ENCODE measurements at regions not wholly inside any gene's neighbourhood (a gene's known extent, or its start where the extent isn't known, plus 50 kb on each side); places are given as distances from the start of the nearest gene placed in this dataset.
"Not testable (repeated sequence)": the region's sequence is repeated elsewhere in the genome, so short reads cannot be mapped to it uniquely, and the experiment has no call there.

DNA sequence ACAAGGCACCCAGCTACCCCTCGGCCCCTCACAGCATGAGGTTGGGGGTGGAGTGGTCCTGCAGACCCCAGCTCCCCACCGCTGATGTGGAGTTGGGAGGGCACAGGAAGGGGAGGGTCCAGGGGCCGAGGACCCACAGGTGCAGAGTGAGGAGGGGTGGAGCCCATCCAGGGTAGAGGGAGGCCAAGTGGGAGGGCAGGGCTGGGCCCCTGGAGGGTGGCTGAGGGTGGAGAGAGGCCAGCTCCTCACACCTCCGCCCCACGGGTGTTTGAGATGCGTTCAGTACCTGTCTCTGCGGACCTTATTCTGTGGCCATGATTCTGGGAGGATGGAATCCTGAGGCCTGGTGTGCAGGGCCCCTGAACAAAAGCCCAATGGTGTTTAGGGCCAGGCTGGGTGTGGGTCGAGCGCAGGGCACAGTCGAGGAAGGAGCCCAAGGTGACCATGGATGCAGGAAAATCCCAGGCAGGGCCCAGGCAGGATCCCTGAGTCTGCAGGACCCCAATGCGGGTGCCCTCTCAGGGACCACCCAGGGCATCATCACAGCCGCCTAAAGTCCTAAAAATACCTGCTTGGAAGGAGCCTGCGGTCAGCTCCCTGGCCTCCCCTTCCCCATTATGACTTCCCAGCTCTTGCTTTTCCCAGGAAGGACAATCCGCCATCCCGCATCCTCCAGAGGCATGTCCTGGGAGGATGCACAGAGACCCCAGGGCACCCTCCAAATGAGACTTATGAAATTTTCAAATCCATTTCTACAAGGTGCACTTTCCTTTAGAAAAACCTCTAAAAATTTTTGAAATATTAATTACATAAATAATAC is 377.1 kb upstream of the SFSWAP start:
- no peak for DNase-seq (ENCODE audit: low read depth in 2 of 2, low spot score in 1 of 2)

GRCh38 chr12:131334835-131335234 is 376.1 kb upstream of the SFSWAP start:
- DNase-seq (ENCODE audit: low read depth in 2 of 2, low spot score in 1 of 2) = no peak

- no peak for DNase-seq (ENCODE audit: low read depth in 2 of 2, low spot score in 1 of 2)
Measured at GRCh38 chr12:131335456-131335855, 375.4 kb upstream of the SFSWAP start.

- DNase-seq (ENCODE audit: low read depth in 2 of 2, low spot score in 1 of 2) = not testable (repeated sequence)
Measured at GRCh38 chr12:131337861-131338260, 373.0 kb upstream of the SFSWAP start.

- no peak for DNase-seq (ENCODE audit: low read depth in 2 of 2, low spot score in 1 of 2)
Measured at GRCh38 chr12:131340616-131341210, 370.2 kb upstream of the SFSWAP start.

DNA sequence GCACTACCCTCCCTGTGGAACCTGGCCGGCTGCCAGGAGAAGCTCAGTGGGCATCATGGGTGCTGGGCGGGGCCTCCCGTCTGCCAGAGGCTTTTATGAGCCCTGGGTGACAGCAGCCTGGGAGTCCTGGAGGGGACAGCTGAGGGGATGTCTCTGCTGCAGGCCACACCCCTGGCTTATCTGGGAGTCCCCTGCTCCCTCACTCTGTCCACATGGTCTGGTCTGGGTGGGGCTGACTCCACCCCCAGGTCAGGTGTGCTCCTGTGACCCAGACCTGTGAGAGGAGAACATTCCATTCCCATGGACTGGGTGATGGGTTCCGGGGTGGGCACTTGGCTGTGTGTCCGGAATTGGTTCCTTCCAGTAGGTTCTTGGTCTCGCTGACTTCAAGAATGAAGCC is 369.3 kb upstream of the SFSWAP start:
- not testable (repeated sequence) for DNase-seq (ENCODE audit: low read depth in 2 of 2, low spot score in 1 of 2)

GRCh38 chr12:131343436-131343835 is 367.5 kb upstream of the SFSWAP start:
- not testable (repeated sequence) for DNase-seq (ENCODE audit: low read depth in 2 of 2, low spot score in 1 of 2)

- not testable (repeated sequence) for DNase-seq (ENCODE audit: low read depth in 2 of 2, low spot score in 1 of 2)
Measured at GRCh38 chr12:131344715-131345520, 366.0 kb upstream of the SFSWAP start.

DNA sequence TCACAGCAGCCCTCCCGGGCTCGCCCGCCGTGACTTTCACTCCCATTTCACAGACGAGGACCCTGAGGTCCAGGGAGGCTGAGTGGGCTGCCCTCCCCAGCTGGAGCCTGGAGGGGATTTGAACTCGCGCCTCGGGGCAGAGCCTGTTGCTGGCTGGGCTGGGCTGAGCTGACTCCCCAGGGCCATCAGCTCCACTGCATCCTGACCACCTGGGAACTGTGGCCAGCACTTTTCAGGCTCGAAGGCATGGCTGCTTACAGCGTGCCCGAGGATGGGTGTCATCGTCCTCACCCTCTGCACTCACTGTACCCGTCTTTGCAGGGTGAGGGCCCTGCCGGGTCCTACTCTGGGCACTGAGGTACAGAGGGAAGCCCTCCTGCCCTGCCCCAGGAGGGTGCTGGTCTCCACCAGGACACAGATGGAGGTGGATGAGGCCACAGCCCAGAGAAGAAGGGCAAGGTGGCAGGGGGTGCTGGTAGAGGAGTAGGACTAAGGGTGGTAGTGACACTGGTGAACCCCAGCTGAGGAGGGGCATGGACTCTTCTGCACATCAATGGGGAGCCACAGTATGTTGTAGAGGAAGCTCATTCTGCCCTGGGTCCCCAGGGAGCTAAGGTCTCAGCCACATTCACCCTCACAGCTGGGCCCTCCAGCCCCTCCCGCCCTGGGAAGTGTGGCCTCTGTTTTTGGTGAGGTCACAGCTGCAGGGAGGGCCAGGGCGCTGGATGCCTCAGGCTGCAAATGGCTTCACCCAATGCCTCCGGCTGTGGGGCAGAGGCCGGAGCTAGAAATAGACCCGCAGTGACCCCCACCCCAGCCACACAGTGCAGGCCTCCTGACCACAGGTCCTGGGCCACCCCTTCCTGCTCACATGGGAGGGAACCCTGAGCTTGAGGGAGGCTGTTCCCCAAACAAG is 365.1 kb upstream of the SFSWAP start:
- DNase-seq (ENCODE audit: low read depth in 2 of 2, low spot score in 1 of 2) = no peak

DNA sequence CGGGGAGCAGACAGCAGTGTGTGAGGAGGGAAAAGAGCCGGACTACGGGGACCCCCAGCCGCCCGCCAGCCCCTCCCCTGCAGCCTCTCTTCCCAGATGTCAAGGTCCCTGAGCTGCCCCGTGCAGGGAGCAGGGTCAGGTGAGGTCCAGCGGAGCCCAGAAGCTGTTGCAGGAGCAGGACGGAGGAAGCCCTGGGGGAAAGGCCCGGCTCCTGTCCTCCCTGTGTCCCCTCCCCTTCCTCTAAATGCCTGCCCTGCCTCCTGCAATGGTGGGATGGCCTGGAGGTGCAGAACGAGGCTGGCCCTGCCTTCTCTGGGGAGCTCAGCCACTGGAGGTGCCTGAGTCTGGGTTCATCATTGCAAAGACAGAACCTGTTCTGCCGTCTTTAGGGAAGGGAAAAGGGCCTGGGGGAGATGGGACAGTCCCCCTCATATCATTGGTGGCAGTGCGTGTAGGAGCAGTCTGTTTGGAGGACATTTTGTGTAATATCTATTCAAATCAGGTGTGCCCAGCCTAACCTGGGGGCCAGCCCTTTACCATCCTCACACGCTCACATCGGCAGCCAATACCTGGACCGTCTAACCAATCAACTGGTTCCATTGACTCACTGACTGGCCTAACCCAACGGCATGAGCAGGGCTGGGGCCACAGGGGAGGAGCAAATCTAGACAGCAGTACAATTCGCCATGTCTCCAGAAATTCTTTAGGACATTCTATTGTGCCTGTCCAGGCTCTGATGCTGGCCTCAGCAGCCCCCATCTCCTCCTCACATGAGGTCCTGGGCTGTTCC is 364.1 kb upstream of the SFSWAP start:
- no peak for DNase-seq (ENCODE audit: low read depth in 2 of 2, low spot score in 1 of 2)

DNA sequence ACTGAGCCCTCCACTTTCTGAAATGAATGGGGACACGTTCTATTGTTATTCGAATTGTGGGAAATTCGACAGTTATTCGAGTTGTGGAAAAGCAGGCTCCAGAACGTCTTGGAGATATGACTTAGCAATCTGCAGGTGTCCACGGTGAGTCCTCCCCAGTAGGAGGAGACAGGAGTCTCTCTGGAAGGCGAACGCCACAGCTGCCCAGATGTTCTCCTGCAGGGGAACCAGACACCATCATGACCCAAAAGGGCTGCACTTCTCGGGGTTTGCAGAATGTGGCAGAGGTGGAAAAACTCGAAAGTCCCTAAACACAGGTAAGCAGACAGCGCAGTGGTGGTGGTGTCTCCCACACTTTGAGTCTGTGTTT is 363.6 kb upstream of the SFSWAP start:
- DNase-seq (ENCODE audit: low read depth in 2 of 2, low spot score in 1 of 2) = no peak

DNA sequence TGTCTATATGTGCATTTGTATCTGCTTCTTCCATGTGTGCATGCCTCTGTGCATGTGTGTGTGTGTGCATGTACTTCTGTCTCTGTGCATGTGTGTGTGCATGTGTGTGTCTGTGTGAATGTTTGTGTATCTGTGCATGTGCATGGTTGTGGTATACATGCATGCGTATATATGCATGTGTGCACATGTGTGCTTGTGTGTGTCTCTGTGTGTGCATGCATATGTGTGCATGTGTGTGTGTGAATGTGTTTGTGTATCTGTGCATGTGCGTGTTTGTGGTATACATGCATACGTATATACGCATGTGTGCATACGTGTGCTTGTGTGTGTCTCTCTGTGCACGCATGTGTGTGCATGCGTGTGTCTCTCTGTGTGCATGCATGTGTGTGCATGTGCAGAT is 363.2 kb upstream of the SFSWAP start:
- no peak for DNase-seq (ENCODE audit: low read depth in 2 of 2, low spot score in 1 of 2)

GRCh38 chr12:131348231-131348630 is 362.7 kb upstream of the SFSWAP start:
- DNase-seq (ENCODE audit: low read depth in 2 of 2, low spot score in 1 of 2) = no peak

- DNase-seq (ENCODE audit: low read depth in 2 of 2, low spot score in 1 of 2) = no peak
Measured at GRCh38 chr12:131348646-131349045, 362.2 kb upstream of the SFSWAP start.

DNA sequence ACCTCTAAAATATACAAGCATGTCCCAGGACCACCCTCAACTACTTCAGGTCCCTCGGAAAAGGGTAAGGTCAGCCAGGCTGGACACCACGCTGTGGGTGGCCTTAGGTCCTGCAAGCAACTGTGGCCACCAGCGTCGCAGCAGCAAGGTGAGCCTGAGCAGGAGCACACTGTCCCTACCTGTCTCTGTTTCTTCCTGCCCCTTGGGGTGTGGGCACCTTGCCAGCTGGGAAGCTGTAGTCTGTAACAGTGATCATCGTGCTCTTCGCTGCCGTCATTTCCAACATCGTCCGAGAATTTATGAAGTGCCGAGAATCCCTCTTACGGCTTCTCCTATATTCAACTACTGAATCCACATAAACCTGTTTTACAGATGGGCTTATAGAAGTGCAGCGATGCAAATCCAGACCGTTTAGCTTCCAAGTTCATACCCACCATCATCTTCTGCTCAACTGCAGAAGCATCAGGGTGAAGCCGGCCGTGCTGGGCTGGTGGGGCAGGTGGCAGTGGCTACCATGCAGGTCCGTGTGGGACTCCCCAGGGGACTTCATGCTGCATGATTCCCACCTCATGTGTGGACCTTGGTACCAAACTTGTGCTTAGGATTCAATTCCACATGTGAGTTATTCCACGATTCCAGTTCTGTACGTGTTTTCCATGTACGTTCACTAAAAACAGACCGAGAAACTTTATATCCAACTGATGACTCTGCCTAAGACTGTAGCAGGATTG is 361.3 kb upstream of the SFSWAP start:
- no peak for DNase-seq (ENCODE audit: low read depth in 2 of 2, low spot score in 1 of 2)

- DNase-seq (ENCODE audit: low read depth in 2 of 2, low spot score in 1 of 2) = no peak
Measured at GRCh38 chr12:131350943-131351318, 360.0 kb upstream of the SFSWAP start.

DNA sequence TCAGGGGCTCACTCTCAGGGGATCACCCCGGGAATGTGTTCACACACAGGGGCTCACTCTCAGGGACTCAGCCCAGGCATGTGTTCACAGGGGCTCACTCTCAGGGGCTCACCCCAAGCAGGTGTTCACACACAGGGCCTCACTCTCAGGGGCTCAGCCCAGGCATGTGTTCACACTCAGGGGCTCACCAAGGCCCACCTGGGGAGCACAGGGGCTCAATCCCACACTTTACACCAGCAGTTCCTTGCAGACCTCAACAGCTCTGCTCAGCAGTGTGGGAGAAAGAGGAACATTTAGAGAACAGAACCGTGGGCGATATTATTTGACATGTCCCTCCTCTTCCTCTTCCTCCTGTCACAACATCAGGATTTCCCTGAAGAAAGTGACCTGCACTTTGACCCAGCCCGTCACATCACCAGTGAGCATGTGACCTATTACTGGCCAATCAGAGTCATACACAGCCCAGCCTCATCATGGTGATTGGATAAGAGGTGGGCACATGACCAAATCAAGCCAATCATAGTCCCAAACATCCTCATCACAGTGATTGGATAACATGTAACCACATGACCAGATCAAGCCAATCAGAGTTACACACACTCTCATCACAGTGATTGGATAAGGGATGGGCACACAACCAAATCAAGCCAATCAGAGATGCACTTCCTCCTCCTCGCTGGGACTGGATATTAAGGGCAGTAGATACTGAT is 359.4 kb upstream of the SFSWAP start:
- no peak for DNase-seq (ENCODE audit: low read depth in 2 of 2, low spot score in 1 of 2)

DNA sequence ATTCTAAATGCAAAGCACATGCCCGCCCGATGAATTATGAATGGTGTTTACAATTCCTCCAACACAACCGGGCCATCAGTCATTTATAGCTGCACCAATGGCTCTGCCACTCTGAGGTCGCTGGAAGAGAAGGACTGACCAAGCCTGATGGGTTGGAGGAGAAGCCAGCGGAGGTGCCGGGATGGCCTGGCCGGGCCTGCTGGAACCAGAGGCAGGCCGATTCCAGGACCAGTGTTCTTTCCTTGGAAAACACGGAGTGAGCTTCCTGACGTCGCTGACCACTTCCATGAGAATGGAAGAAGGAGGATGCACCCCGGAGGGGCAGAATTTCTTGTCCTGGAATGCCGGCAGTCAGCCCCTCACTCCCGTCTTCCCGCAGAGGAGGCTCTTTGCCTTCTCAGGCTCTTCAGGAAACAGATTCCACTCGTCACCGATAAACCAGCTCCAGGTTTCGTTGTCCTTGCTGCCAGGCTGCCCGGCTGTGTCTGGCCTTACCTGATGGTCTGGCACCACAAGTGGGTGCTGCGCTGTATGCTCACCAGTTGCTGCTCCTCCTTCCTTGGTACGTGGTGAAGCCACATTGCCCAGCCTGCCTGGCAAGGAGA is 358.5 kb upstream of the SFSWAP start:
- no peak for DNase-seq (ENCODE audit: low read depth in 2 of 2, low spot score in 1 of 2)

DNA sequence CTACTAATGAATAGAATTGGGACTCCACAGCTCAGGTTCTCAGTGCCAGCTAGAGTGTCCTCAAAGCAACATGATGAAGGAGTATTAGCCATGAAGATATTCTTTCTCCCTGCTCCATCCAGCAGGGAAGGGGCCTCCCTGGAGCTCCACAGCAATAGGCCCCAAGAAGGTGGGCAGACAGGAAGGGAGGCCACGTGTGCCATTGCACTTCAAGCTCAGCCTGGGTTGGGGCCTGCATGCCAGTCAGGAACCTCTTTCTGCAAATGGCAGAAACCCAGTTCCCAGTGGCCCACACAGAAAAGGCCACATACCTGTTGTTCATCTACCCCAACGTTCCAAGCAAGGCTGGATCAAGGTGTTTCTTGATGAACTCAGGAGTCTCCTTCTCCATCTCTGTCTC is 357.5 kb upstream of the SFSWAP start:
- DNase-seq (ENCODE audit: low read depth in 2 of 2, low spot score in 1 of 2) = no peak
